ENCODE measurements at regions not wholly inside any gene's neighbourhood (a gene's known extent, or its start where the extent isn't known, plus 50 kb on each side); places are given as distances from the start of the nearest gene placed in this dataset.

DNA sequence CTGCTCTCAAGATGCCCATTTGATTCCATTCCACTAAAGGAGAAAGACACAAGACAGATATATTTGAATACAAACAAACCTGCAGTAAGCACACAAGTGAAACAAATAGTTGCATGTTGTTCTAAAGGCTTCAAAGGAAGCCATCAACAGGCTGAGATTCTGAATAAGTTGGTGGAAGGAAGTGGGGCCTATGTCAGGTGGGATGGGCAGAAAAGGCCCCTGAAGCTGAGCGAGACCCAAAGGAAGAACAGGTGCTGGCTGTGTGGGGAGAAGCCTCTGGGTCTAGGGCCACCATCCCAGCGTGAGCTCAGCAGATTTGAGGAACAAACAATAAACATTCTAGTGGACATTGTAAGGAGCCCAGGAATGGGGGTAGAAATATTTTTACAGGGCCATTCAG, 82.4 kb upstream of the PLAC8 start:
- Histone ChIP-seq H2AFZ (ENCODE audit: low read depth, low read length, poor library complexity, severe bottlenecking) (no peak overlapping the region), H3K79me2 (ENCODE audit: insufficient read depth, low read length) (no peaks in the 10 kb centered on the region), H3K9ac (ENCODE audit: low read length) (no peak overlapping the region), H3K36me3 (ENCODE audit: control insufficient read depth in 1 of 2, insufficient read depth in 2 of 2, low read length in 2 of 2) (no peaks in the 10 kb centered on the region), H3K9me2 (ENCODE audit: insufficient read depth) (no peaks in the 10 kb centered on the region), H3K27me3 (ENCODE audit: insufficient read depth, low read length) (no peaks in the 10 kb centered on the region), H3K4me3 (replicated peaks in 1 of 2; ENCODE audit: low read depth in 1 of 2, low read length in 2 of 2) (no peak overlapping the region), H3K9me3 (ENCODE audit: control insufficient read depth in 1 of 2, insufficient read depth in 1 of 2, low read depth in 1 of 2, low read length in 2 of 2) (no peaks in the 10 kb centered on the region), H3K4me1 (ENCODE audit: control insufficient read depth in 1 of 2, insufficient read depth in 2 of 2, low read length in 2 of 2) (no peaks in the 10 kb centered on the region), H3K4me2 (ENCODE audit: low read length) (no peak overlapping the region), H4K20me1 (ENCODE audit: insufficient read depth) (no peaks in the 10 kb centered on the region), H3K27ac (ENCODE audit: low read depth, low read length) (no peak overlapping the region)
- ChIA-PET CTCF (no interaction called here), POLR2A (no interaction called here), RAD21 (ENCODE audit: low non-redundant PET in 1 of 2, low total read pairs in 2 of 2, uncharacterized antibody in 2 of 2, unreplicated experiment in 2 of 2) (no interaction called here)
- DNase-seq (ENCODE audit: low read depth, low spot score) (no peak), ATAC-seq (no peak)
- TF ChIP-seq RAD21 (IDR thresholded peaks at IDR 0.05; ENCODE audit: low read depth), result no peak
- no peak for TF ChIP-seq POLR2A (IDR thresholded peaks at IDR 0.05; ENCODE audit: borderline replicate concordance, extremely low read depth, insufficient read depth, insufficient read length)
- TF ChIP-seq, protein P1, sequence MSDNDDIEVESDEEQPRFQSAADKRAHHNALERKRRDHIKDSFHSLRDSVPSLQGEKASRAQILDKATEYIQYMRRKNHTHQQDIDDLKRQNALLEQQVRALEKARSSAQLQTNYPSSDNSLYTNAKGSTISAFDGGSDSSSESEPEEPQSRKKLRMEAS (IDR thresholded peaks at IDR 0.05), result no peak
- TF ChIP-seq CEBPB (IDR thresholded peaks at IDR 0.05; ENCODE audit: low read depth), result no peak
- TF ChIP-seq SRF (IDR thresholded peaks at IDR 0.05; ENCODE audit: low read depth), result no peak
- TF ChIP-seq SIN3A (IDR thresholded peaks at IDR 0.05; ENCODE audit: low read depth), result no peak
- TF ChIP-seq, protein P2, sequence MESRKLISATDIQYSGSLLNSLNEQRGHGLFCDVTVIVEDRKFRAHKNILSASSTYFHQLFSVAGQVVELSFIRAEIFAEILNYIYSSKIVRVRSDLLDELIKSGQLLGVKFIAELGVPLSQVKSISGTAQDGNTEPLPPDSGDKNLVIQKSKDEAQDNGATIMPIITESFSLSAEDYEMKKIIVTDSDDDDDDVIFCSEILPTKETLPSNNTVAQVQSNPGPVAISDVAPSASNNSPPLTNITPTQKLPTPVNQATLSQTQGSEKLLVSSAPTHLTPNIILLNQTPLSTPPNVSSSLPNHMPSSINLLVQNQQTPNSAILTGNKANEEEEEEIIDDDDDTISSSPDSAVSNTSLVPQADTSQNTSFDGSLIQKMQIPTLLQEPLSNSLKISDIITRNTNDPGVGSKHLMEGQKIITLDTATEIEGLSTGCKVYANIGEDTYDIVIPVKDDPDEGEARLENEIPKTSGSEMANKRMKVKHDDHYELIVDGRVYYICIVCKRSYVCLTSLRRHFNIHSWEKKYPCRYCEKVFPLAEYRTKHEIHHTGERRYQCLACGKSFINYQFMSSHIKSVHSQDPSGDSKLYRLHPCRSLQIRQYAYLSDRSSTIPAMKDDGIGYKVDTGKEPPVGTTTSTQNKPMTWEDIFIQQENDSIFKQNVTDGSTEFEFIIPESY (IDR thresholded peaks at IDR 0.05; ENCODE audit: extremely low read depth, insufficient replicate concordance, low read length), result no peak
- no peak for TF ChIP-seq JUND (IDR thresholded peaks at IDR 0.05)
- TF ChIP-seq, protein P3, sequence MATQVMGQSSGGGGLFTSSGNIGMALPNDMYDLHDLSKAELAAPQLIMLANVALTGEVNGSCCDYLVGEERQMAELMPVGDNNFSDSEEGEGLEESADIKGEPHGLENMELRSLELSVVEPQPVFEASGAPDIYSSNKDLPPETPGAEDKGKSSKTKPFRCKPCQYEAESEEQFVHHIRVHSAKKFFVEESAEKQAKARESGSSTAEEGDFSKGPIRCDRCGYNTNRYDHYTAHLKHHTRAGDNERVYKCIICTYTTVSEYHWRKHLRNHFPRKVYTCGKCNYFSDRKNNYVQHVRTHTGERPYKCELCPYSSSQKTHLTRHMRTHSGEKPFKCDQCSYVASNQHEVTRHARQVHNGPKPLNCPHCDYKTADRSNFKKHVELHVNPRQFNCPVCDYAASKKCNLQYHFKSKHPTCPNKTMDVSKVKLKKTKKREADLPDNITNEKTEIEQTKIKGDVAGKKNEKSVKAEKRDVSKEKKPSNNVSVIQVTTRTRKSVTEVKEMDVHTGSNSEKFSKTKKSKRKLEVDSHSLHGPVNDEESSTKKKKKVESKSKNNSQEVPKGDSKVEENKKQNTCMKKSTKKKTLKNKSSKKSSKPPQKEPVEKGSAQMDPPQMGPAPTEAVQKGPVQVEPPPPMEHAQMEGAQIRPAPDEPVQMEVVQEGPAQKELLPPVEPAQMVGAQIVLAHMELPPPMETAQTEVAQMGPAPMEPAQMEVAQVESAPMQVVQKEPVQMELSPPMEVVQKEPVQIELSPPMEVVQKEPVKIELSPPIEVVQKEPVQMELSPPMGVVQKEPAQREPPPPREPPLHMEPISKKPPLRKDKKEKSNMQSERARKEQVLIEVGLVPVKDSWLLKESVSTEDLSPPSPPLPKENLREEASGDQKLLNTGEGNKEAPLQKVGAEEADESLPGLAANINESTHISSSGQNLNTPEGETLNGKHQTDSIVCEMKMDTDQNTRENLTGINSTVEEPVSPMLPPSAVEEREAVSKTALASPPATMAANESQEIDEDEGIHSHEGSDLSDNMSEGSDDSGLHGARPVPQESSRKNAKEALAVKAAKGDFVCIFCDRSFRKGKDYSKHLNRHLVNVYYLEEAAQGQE (IDR thresholded peaks at IDR 0.05; ENCODE audit: low read depth), result no peak
- TF ChIP-seq EZH2phosphoT487 (IDR thresholded peaks at IDR 0.05; ENCODE audit: borderline replicate concordance), result no peak
- TF ChIP-seq EZH2 (IDR thresholded peaks at IDR 0.05), result no peak
- no peak for TF ChIP-seq ZNF274 (IDR thresholded peaks at IDR 0.05; ENCODE audit: low read depth, low read length)
- intact Hi-C loops (cut with micrococcal nuclease), result no loop called here
- no TSS peak for BruUV-seq (replicated peaks)
